AG09309 (cell line): ENCODE measurements at regions not wholly inside any gene's neighbourhood (a gene's known extent, or its start where the extent isn't known, plus 50 kb on each side); places are given as distances from the start of the nearest gene placed in this dataset.
A peak's percentile ranks its signal among the peaks of the same experiment; 100 is the strongest.

ENCODE experiments used
- DNase-seq: peaks from one replicate; pipeline ENCODE4 v3.0.0-alpha.2; 2010; ENCODE audit warnings: low read depth
- H3K4me3 ChIP-seq: 2 replicates; pipeline ENCODE4 v1.5.1; 2011; ENCODE audit warnings: mild to moderate bottlenecking, low read depth, low read length, moderate library complexity; ENCODE audit not compliant: control insufficient read depth
- CTCF ChIP-seq: IDR thresholded peaks from 2 replicates; pipeline ENCODE4 v1.5.1; 2011; ENCODE audit warnings: mild to moderate bottlenecking, low read depth, low read length, inconsistent platforms; ENCODE audit not compliant: insufficient read depth, control insufficient read depth; ENCODE audit errors: missing control alignments

GRCh38 chr18:24726727-24727492, 266.5 kb downstream of the HRH4 start:
- H3K4me3 ChIP-seq = no peak overlapping the region
- TF ChIP-seq CTCF = peak; percentile 86
- peak; percentile 55 for DNase-seq

- DNase-seq = no peak
- TF ChIP-seq CTCF = no peak
- no peak overlapping the region for H3K4me3 ChIP-seq
Observed at GRCh38 chr18:24727685-24728084, 267.2 kb downstream of the HRH4 start.

GRCh38 chr18:24731158-24731557, 270.7 kb downstream of the HRH4 start:
- DNase-seq = no peak
- TF ChIP-seq CTCF = no peak
- no peak overlapping the region for H3K4me3 ChIP-seq

GRCh38 chr18:24731981-24732380, 271.5 kb downstream of the HRH4 start:
- TF ChIP-seq CTCF = no peak
- DNase-seq = no peak
- H3K4me3 ChIP-seq = no peak overlapping the region

- peak; percentile 32 for TF ChIP-seq CTCF
- no peak for DNase-seq
- H3K4me3 ChIP-seq = no peak overlapping the region
Observed at GRCh38 chr18:24734058-24734457, 273.6 kb downstream of the HRH4 start.

GRCh38 chr18:24735624-24736231, 275.3 kb downstream of the HRH4 start:
- no peak for DNase-seq
- no peak for TF ChIP-seq CTCF
- H3K4me3 ChIP-seq = no peak overlapping the region
